ENCODE measurements at regions not wholly inside any gene's neighbourhood (a gene's known extent, or its start where the extent isn't known, plus 50 kb on each side); places are given as distances from the start of the nearest gene placed in this dataset.

DNA sequence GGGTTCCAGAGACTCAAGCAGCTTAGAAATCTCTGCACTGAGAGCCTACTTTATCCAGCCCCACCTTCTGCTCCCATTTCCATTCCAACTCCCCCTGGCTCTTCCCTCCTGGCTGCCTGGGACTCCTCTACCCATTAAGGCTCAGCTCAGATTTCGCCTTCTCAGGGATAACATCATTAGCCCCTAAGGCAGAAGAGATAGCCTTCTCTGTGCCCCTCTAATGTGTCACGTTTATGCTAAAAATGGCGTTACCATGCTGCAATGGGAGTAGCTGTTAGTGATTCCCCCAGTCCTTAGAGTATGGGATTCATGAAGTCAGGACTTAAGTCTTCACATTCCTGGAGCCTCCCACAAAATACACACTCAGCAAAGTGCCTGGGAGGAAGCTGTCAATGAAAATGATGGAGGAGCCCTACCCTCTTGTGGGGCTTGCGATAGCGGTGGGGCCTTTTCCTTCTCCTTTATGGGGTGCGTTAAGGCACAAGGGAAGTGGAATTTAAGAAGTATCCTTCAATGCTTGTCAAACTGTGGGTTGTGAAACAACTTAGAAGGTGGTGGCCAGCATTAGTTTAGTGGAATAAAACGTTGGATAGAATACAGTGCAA lies 144.7 kb upstream of the COPS8 start:
- DNase-seq = no peak

DNA sequence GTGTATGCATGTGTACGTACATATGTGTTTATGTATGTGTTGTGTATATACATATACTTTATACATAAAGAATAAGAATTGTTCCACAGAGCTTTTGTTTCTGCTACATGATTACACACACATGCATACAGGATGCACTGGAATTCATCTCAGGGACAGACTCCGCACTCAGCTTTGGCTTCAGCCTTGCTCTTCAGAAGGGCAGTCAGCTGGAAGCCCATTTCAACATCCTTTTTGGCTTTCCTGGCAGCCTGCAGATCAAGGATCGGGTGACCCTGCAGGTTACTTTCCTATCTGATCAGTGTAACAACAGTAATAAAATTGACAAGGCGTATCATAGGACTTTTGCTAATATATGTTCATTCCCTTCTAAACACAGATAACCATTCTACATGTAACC lies 144.1 kb upstream of the COPS8 start:
- DNase-seq = no peak

DNA sequence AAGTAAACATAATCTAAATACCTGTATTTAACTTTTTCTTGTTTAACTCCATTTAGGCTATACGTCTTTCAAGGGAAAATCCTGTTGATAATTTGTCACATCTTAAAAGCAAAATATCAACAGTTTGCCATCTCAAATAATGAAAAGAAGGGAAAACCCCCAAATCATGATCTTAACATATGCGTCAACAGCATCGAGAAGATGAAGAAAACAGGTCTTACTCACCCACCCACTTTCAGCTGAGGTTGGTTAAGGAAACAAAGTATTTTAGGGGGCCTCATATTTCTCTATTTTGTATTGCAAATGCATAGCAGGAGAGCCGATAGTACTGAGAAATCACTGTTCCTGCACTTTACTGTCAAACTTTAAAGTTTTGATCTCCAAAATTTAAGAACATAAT lies 143.1 kb upstream of the COPS8 start:
- DNase-seq = no peak

- no peak for DNase-seq
These were observed 142.6 kb upstream of the COPS8 start for GRCh38 chr2:236943068-236943467.

DNA sequence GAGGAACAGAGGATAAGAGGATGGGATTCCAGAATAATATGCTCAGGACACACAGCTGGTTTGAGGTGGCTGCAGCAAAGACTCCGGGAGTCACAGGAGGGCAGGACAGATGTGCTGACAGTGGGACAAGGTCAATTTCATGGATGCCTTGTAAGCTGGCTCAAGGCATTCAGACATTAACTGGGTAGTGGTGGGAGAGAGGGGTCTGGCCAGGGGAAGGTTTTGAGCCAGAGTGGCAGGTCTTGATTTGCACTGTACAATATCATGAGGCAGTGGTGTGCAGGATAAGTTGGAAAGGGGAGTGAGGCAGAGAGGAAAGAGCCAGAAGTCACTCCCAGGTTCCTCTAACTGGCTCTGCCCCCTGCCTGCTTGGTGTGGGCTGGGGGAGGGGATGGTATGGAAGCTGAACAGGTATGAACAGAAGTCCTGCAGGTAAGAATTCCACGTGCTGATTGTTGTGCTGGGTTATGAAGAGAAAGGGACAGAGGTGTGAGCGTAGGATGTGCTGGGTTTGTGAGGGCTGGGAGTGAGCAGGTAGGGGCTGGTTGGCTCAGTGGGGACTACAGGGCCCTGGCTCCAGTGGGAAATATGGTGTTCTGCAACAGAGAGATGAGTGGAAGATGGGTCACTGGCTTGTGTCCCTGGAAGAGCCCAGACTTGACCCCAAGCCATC lies 141.7 kb upstream of the COPS8 start:
- DNase-seq = no peak

DNA sequence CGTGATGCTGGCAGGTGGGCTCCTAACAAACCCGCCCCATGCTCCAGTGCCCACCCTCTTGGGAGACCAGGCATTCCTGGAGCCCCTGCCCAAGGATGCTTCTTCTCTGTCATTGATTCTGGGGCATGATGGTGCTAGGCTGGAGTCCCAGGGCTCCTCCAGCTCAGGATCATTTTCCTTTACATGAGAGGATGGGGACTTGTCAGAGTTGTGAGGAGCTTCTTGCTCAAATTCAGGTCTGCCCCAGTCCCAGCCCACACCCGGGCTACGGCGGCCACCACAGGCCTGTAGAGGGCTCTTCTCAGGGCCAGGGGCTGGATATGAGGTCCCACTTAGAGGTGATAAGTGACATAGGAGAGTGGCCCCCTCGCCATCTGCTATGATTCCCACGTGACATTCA lies 141.1 kb upstream of the COPS8 start:
- DNase-seq = no peak

DNA sequence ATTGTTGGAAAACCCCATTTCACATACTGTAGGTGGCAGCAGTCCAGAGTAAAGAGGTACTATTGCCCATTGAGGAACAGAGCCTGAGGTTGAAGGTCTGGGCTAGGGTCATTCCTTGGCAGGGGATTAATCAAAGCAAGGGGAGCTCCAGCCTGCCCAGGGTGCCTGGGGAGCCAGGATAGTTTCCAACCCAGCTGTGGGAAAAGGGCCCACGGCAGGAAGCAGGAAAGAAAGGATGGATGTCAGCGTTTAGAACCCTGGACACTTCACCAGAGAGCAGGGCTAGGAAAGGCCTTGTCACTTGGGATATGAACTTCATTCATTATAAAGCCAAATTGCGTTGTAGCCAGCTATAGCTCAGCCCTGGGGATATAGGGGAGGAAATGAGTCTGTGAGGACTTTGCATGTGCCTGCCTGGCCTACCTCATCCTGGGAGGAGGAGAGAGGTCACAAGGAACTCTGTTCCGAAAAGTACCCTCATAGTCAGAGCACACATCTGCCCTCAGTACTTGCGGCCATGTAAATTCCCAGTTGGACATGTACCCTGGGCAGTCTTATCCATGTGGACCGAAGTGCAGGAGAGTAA lies 140.2 kb upstream of the COPS8 start:
- no peak for DNase-seq

DNA sequence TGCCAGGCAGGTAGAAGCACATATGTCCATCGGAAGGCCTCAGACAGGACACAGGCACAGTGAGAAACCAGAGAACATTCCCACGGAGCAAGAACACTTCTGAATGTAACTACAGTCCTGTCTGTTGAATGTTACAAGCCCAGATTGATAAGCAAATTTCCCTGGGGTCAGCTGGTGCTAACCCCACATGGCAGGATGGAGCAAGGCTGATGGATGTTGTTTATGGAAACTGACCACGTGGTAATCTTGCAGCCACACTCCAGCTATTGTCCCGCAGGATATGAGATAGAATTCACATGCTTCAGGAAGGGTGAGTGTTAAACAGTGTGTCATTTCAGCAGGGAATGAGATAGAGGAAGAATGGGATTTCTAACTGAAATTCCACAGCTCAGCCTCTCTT lies 138.8 kb upstream of the COPS8 start:
- DNase-seq = no peak

DNA sequence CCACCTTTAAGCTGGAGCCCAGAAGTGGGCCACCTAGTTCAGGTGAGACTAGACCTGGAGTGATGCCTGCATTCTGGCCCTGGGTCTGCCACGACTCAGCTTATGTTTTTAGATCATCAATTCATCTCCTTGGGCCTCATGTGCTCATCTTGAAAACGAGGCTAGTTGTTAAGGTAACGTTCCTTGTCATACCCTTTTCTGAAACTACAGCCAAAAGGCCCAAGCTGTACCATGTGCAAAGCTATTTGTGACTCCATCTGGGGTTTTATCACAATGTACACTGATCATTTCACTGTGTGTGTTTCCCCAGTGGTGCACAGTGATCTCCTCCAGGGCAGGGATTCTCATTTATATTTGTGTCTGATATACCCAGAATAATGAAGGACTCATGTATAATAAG lies 138.4 kb upstream of the COPS8 start:
- DNase-seq = no peak

- no peak for DNase-seq
These were observed 137.8 kb upstream of the COPS8 start for GRCh38 chr2:236947896-236948295.

GRCh38 chr2:236949089-236949905 lies 136.4 kb upstream of the COPS8 start:
- no peak for DNase-seq

GRCh38 chr2:236951830-236952475 lies 133.7 kb upstream of the COPS8 start:
- DNase-seq = no peak

GRCh38 chr2:236954641-236955040 lies 131.0 kb upstream of the COPS8 start:
- DNase-seq = no peak

GRCh38 chr2:236955521-236956030 lies 130.1 kb upstream of the COPS8 start:
- DNase-seq = no peak

DNA sequence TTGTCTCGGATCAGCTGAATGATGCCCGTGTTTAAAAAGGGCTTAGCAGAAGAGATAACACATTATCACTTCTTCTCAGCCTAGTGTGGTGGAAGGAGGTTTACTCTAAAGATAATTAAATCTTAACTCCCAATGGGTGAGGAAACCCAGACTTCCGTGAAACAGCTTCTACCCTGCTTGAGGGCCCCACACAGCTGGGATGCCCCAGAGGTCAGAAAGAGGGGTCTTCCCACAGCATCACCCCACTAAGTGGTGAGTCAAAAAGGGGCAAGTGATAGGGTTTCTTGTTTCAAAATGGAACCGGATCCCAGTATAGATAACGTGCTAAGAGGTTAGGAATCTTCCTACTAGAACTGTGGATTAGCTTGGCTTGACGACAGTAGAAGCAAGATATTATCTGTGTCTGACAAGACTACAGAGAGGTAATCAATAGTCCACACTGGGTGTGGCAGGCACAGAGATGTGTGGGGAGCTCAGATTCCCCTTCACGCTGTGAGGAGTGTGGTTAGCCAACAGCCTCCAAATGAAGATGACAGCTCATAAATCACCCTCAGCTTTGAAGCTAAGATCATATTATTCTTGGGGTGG lies 129.6 kb upstream of the COPS8 start:
- no peak for DNase-seq

GRCh38 chr2:236956641-236957040 lies 129.0 kb upstream of the COPS8 start:
- DNase-seq = no peak

- DNase-seq = no peak
These were observed 126.7 kb upstream of the COPS8 start for GRCh38 chr2:236959036-236959435.

GRCh38 chr2:236959876-236960275 lies 125.8 kb upstream of the COPS8 start:
- no peak for DNase-seq

- DNase-seq = no peak
These were observed 125.2 kb upstream of the COPS8 start for GRCh38 chr2:236960531-236960930.

DNA sequence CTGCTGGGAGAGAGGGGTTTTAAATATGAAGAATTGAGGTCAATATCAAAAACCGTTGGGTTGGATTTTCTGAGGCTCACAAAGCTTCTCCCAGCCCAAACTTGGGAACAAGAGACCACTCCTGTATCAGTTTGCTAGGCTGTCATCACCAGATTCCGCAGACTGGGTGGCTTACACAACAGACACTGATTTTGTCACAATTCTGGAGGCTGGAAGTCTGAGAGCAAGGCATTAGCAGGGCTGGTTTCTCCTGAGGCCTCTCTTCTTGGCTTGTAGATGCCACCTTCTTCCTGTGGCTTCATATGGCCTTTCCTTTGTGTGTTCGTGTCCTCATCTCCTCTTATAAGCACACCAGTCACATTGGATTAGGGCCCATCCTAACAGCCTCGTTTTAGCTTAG lies 122.9 kb upstream of the COPS8 start:
- DNase-seq = no peak

DNA sequence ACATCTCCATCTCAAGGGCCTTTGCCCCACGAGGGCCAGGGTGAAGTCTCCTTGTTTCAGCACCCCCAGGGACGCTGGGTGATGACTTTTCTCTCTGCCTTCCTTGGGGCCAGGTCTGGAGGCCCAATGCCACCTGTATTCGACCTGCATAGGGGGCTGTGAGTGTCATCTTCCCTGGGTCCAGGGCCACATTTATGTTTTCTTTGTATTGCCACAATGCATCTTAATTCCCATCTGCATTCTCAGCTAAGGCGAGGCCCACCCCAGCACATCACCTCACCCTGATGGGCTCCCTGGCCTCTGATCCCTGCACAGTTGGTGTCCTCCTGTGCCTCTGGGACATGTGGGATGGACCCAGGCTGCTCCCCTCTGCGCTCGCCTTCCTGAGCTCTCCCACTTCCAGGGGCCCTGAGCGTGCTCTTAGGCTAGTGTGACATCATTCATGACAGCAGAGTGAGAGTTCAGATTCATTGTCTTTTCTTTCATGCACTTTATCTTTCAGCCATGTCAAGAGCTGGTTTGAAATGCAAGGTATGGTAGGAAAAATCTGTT lies 122.0 kb upstream of the COPS8 start:
- DNase-seq = no peak

DNA sequence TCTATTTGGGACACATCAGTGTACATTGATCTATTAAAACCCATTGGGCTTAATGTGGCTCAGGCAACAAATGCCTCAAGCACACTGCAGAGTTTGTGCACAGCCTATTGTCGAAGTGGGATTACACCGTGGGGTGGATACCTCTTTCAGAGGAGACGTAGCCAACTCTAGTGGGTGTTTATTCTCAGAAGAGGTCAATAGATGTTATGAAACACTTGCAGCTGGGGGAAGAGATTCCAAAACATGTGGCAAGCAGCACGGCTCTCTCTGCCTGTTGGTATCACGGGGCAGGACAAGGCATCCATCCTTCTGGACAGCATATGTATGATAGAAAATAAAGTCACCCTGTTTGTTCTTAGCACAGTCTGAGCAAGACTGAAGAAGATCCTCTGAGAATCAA lies 121.4 kb upstream of the COPS8 start:
- DNase-seq = no peak

Data from amniotic stem cell (primary cell).